A673 (cell line): ENCODE measurements at regions not wholly inside any gene's neighbourhood (a gene's known extent, or its start where the extent isn't known, plus 50 kb on each side); places are given as distances from the start of the nearest gene placed in this dataset.

Experiments used
- BruUV-seq: library from RNA; stranded (reverse); fragments of 400-500 nt; replicated peaks from 2 replicates; lab custom pipeline; 2021; lab: Mats Ljungman, UMichigan
- CTCF ChIA-PET: fragments of 300-600 bp; sonication (Branson Sonifier 250); formaldehyde crosslinking; loops from one replicate; lab custom pipeline; 2022; ENCODE audit warnings: antibody characterized with exemption; lab: Charles Lee
- POLR2A ChIA-PET: fragments of 300-600 bp; sonication (Branson Sonifier 250); formaldehyde crosslinking; loops from one replicate; lab custom pipeline; 2022; ENCODE audit warnings: antibody characterized with exemption; ENCODE audit not compliant: low non-redundant PET; lab: Charles Lee
- DNase-seq: peaks from one replicate; pipeline ENCODE4 v3.0.0-alpha.2; 2015; ENCODE audit warnings: low spot score
- H3K27ac ChIP-seq: fragments of 200-600 bp; sonication (generic); 2 replicates; pipeline ENCODE4 v1.5.1; 2016; ENCODE audit warnings: mixed run types, low read depth, mild to moderate bottlenecking, mixed read lengths, antibody characterized with exemption, low read length; ENCODE audit not compliant: poor library complexity, severe bottlenecking
- H3K27me3 ChIP-seq: fragments of 200-600 bp; sonication (generic); replicated peaks from 2 replicates; pipeline ENCODE4 v1.6.1; 2017; ENCODE audit warnings: mixed run types, low read depth, mild to moderate bottlenecking, mixed read lengths, antibody characterized with exemption, low read length; ENCODE audit not compliant: insufficient read depth, poor library complexity
- H3K36me3 ChIP-seq: fragments of 200-600 bp; sonication (generic); 2 replicates; pipeline ENCODE4 v1.6.1; 2016; ENCODE audit warnings: mixed run types, mild to moderate bottlenecking, mixed read lengths, antibody characterized with exemption, low read length; ENCODE audit not compliant: insufficient read depth, poor library complexity, severe bottlenecking
- H3K4me1 ChIP-seq: fragments of 200-600 bp; sonication (generic); 2 replicates; pipeline ENCODE4 v1.6.1; 2017; ENCODE audit warnings: mixed run types, mild to moderate bottlenecking, mixed read lengths, antibody characterized with exemption, low read length; ENCODE audit not compliant: insufficient read depth, poor library complexity, severe bottlenecking
- H3K4me3 ChIP-seq: fragments of 200-600 bp; sonication (generic); 2 replicates; pipeline ENCODE4 v1.5.1; 2016; ENCODE audit warnings: low read depth, mixed run types, mild to moderate bottlenecking, mixed read lengths, low read length; ENCODE audit not compliant: poor library complexity, severe bottlenecking
- H3K9me3 ChIP-seq: fragments of 200-600 bp; sonication (generic); 2 replicates; pipeline ENCODE4 v1.6.1; 2016; ENCODE audit warnings: mixed run types, low read depth, mild to moderate bottlenecking, mixed read lengths, antibody characterized with exemption, low read length; ENCODE audit not compliant: poor library complexity, severe bottlenecking
- EZH2 ChIP-seq: fragments of 200-600 bp; sonication (generic); IDR thresholded peaks from 2 replicates; pipeline ENCODE4 v1.6.1; 2017; ENCODE audit warnings: borderline replicate concordance, low read depth, mild to moderate bottlenecking, mixed read lengths, antibody characterized with exemption, low read length; ENCODE audit not compliant: poor library complexity, severe bottlenecking
- intact Hi-C: fragments of 100-400 bp; cut with micrococcal nuclease; formaldehyde crosslinking; loops from one replicate; pipeline ENCODE4 v1.10.0; 2022; ENCODE audit not compliant: unreplicated experiment
- TF ChIP-seq, protein P1 (sequence below): fragments of 300-800, 200-600 bp; sonication (generic); conservative IDR thresholded peaks from 2 replicates; pipeline ENCODE4 v1.5.1; 2017; ENCODE audit warnings: low read depth, mild to moderate bottlenecking, antibody characterized with exemption, low read length, moderate library complexity, mixed read lengths

DNA sequence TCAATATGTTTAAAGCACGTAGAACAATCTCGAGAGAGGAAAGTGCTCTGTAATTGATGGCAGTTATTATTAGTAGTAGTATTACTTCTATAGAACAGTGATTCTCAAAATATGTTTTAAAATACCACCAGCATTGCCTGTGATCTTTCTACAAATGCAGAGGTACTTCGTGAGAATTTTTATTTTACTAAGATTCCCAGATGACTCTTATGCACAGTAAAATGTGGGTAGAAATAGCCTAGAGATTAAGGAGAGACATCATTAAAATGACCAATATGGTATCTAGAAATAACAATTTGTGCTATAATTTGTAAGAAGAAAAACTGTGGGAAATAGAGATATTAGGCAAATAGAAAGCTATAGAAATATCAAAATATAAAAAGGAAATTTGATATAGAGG is 157.9 kb downstream of the SUCNR1 start:
- no peak for TF ChIP-seq EZH2
- TF ChIP-seq, protein P1, sequence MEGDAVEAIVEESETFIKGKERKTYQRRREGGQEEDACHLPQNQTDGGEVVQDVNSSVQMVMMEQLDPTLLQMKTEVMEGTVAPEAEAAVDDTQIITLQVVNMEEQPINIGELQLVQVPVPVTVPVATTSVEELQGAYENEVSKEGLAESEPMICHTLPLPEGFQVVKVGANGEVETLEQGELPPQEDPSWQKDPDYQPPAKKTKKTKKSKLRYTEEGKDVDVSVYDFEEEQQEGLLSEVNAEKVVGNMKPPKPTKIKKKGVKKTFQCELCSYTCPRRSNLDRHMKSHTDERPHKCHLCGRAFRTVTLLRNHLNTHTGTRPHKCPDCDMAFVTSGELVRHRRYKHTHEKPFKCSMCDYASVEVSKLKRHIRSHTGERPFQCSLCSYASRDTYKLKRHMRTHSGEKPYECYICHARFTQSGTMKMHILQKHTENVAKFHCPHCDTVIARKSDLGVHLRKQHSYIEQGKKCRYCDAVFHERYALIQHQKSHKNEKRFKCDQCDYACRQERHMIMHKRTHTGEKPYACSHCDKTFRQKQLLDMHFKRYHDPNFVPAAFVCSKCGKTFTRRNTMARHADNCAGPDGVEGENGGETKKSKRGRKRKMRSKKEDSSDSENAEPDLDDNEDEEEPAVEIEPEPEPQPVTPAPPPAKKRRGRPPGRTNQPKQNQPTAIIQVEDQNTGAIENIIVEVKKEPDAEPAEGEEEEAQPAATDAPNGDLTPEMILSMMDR: no peak
- H3K27me3 ChIP-seq: no peaks in the 10 kb centered on the region
- no peaks in the 10 kb centered on the region for H3K4me1 ChIP-seq
- ChIA-PET CTCF (no interaction called here), POLR2A (no interaction called here)
- BruUV-seq: no TSS peak
- peaks cover 9% of the 10 kb centered on the region for H3K9me3 ChIP-seq
- no peak overlapping the region for H3K4me3 ChIP-seq
- DNase-seq: no peak
- intact Hi-C loops: no loop called here
- no peak overlapping the region for H3K27ac ChIP-seq
- H3K36me3 ChIP-seq: no peaks in the 10 kb centered on the region

DNA sequence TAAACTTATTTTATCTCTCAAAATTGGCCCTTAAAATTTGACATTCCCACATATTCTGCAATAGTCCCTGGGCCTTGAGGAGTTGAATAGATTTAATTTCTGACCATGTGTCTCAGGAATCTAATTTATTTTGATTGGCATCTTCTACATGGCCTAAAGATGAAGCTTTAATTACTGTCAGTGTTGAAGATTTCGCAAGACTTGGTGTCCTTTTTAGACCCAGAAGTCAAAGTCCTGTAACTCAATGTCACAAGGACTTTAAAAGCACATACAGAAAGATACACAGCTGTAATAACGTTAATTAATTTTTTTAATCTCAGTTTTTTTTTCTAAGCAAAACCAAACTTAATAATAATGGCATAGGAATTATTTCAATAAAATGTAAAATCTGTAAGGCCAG is 163.9 kb downstream of the SUCNR1 start:
- BruUV-seq: no TSS peak
- Histone ChIP-seq H3K9me3 (peaks cover 33% of the 10 kb centered on the region), H3K4me3 (no peak overlapping the region), H3K27ac (no peak overlapping the region), H3K36me3 (no peaks in the 10 kb centered on the region), H3K27me3 (no peaks in the 10 kb centered on the region), H3K4me1 (no peaks in the 10 kb centered on the region)
- TF ChIP-seq, protein P1: no peak
- no peak for TF ChIP-seq EZH2
- intact Hi-C loops: no loop called here
- ChIA-PET POLR2A (no interaction called here), CTCF (no interaction called here)
- DNase-seq: no peak

DNA sequence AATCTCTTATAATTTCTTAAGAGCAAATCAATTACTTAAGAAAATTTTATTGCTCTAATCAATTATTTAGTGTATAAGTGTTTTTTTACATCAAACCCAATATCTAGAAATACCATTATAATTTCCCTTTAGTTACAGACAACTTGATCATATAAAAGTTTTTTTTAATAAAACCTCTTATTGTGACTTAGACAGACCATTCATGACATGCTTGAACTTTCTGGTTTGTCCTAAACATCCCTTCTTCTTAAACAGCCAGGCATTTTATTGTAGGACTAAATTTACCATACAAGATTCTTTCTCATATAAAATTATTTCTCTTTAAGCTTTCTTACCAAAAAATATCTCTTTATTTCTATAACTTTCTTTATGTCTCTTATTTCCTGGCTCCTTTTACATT is 164.5 kb downstream of the SUCNR1 start:
- H3K4me1 ChIP-seq: no peaks in the 10 kb centered on the region
- no peak overlapping the region for H3K4me3 ChIP-seq
- CTCF ChIA-PET: no interaction called here
- H3K27ac ChIP-seq: no peak overlapping the region
- H3K9me3 ChIP-seq: peaks cover 33% of the 10 kb centered on the region
- BruUV-seq: no TSS peak
- no peak for TF ChIP-seq EZH2
- no peaks in the 10 kb centered on the region for H3K36me3 ChIP-seq
- DNase-seq: no peak
- POLR2A ChIA-PET: no interaction called here
- H3K27me3 ChIP-seq: no peaks in the 10 kb centered on the region
- intact Hi-C loops: no loop called here

DNA sequence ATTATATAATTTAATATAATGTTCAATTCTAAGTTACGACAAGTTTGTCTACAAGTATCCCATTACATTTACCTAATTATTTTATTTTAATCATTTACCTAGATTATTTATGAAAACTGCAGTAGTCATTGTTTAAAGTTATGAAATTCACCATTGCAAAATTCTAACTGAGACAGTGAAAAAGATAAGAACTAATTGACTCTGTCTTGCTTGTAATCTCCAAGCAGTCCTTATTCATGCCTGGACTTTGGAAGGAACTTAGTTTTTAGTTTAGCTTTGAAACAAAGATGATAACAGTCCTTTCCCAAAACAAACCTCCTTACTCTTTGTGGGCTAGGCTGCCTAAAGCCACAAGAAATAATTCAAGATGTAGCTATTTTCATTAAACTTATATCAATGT is 165.0 kb downstream of the SUCNR1 start:
- DNase-seq: no peak
- POLR2A ChIA-PET: no interaction called here
- CTCF ChIA-PET: no interaction called here
- no peak overlapping the region for H3K4me3 ChIP-seq
- no peaks in the 10 kb centered on the region for H3K27me3 ChIP-seq
- no peak for TF ChIP-seq EZH2
- TF ChIP-seq, protein P1: no peak
- H3K4me1 ChIP-seq: no peaks in the 10 kb centered on the region
- intact Hi-C loops: no loop called here
- H3K9me3 ChIP-seq: peaks cover 33% of the 10 kb centered on the region
- no peak overlapping the region for H3K27ac ChIP-seq
- no TSS peak for BruUV-seq
- H3K36me3 ChIP-seq: no peaks in the 10 kb centered on the region
